WTC11 (cell line): ENCODE measurements at regions not wholly inside any gene's neighbourhood (a gene's known extent, or its start where the extent isn't known, plus 50 kb on each side); places are given as distances from the start of the nearest gene placed in this dataset.

Experiments used
- ATAC-seq: fragments of 200-7000 bp; cut with Tn5 transposase; 2 replicates; pipeline ENCODE4 v1.10.0; 2021; ENCODE audit warnings: mild to moderate bottlenecking, moderate library complexity
- CTCF ChIA-PET: fragments of 300-600 bp; sonication (Branson Sonifier 250); formaldehyde crosslinking; loops from one replicate; lab custom pipeline; 2021; ENCODE audit warnings: antibody characterized with exemption; lab: Charles Lee
- POLR2A ChIA-PET: fragments of 350-600 bp; sonication (Branson Sonifier 250); formaldehyde crosslinking; loops from one replicate; lab custom pipeline; 2021; ENCODE audit warnings: antibody characterized with exemption; lab: Charles Lee
- DNase-seq: peaks from one replicate; pipeline ENCODE4 v3.0.0; 2021; ENCODE audit warnings: low spot score
- H3K27ac Mint-ChIP-seq: 2 replicates; pipeline ENCODE4 v1.8.0; 2021; ENCODE audit warnings: mixed read lengths
- H3K27me3 Mint-ChIP-seq: 2 replicates; pipeline ENCODE4 v1.8.0; 2021; ENCODE audit warnings: low read depth, mild to moderate bottlenecking, moderate library complexity, mixed read lengths
- H3K36me3 Mint-ChIP-seq: 2 replicates; pipeline ENCODE4 v1.8.0; 2021; ENCODE audit warnings: mixed read lengths
- H3K4me1 Mint-ChIP-seq: 2 replicates; pipeline ENCODE4 v1.8.0; 2022; ENCODE audit warnings: mixed read lengths
- H3K4me3 Mint-ChIP-seq: 2 replicates; pipeline ENCODE4 v1.8.0; 2021; ENCODE audit warnings: mild to moderate bottlenecking, moderate library complexity, mixed read lengths
- H3K9me3 Mint-ChIP-seq: 2 replicates; pipeline ENCODE4 v1.8.0; 2021; ENCODE audit warnings: mixed read lengths
- AFF4 ChIP-seq: sonication (generic); formaldehyde crosslinking; IDR thresholded peaks from 2 replicates; pipeline ENCODE4 v1.8.1; 2023; ENCODE audit warnings: mild to moderate bottlenecking, missing genetic modification reagents, borderline replicate concordance
- CBFB ChIP-seq: sonication (generic); formaldehyde crosslinking; IDR thresholded peaks from 2 replicates; pipeline ENCODE4 v1.8.1; 2022; ENCODE audit warnings: mild to moderate bottlenecking, low read depth, missing genetic modification reagents
- GABPB1 ChIP-seq: sonication (generic); formaldehyde crosslinking; IDR thresholded peaks from 2 replicates; pipeline ENCODE4 v1.8.1; 2023; ENCODE audit warnings: mild to moderate bottlenecking, missing genetic modification reagents
- GTF2I ChIP-seq: fragments of 250-450 bp; sonication (Bioruptor Pico); conservative IDR thresholded peaks from 2 replicates; pipeline ENCODE4 v1.4.0; 2021; ENCODE audit warnings: mild to moderate bottlenecking
- IRF1 ChIP-seq: sonication (generic); formaldehyde crosslinking; IDR thresholded peaks from 2 replicates; pipeline ENCODE4 v1.8.0; 2023; ENCODE audit warnings: missing genetic modification reagents
- JAZF1 ChIP-seq: fragments of 250-450 bp; sonication (Bioruptor Pico); IDR thresholded peaks from 2 replicates; pipeline ENCODE4 v1.9.0; 2021; ENCODE audit warnings: moderate library complexity, mild to moderate bottlenecking, inconsistent platforms
- NR3C1 ChIP-seq: sonication (generic); formaldehyde crosslinking; conservative IDR thresholded peaks from 2 replicates; pipeline ENCODE4 v1.8.1; 2023; ENCODE audit warnings: low read depth, mild to moderate bottlenecking, missing genetic modification reagents
- OVOL2 ChIP-seq: fragments of 250-450 bp; sonication (Bioruptor Pico); IDR thresholded peaks from 2 replicates; pipeline ENCODE4 v1.9.0; 2021; ENCODE audit warnings: mild to moderate bottlenecking, borderline replicate concordance
- PRDM15 ChIP-seq: sonication (generic); formaldehyde crosslinking; IDR thresholded peaks from 2 replicates; pipeline ENCODE4 v1.8.0; 2022; ENCODE audit warnings: missing genetic modification reagents
- PRRX2 ChIP-seq: fragments of 250-450 bp; sonication (Bioruptor Pico); IDR thresholded peaks from 2 replicates; pipeline ENCODE4 v1.8.0; 2021; ENCODE audit warnings: mild to moderate bottlenecking
- RELA ChIP-seq: sonication (generic); formaldehyde crosslinking; IDR thresholded peaks from 2 replicates; pipeline ENCODE4 v1.8.1; 2022; ENCODE audit warnings: missing genetic modification reagents, mild to moderate bottlenecking, borderline replicate concordance
- TEAD4 ChIP-seq: sonication (generic); formaldehyde crosslinking; IDR thresholded peaks from 2 replicates; pipeline ENCODE4 v1.8.0; 2022; ENCODE audit warnings: mild to moderate bottlenecking, missing genetic modification reagents
- ZBTB43 ChIP-seq: sonication (generic); formaldehyde crosslinking; IDR thresholded peaks from 2 replicates; pipeline ENCODE4 v1.8.1; 2023; ENCODE audit warnings: mild to moderate bottlenecking, missing genetic modification reagents
- ZNF219 ChIP-seq: sonication (generic); formaldehyde crosslinking; IDR thresholded peaks from 2 replicates; pipeline ENCODE4 v1.8.0; 2023; ENCODE audit warnings: missing genetic modification reagents, mild to moderate bottlenecking, borderline replicate concordance
- ZNF423 ChIP-seq: fragments of 250-450 bp; sonication (Bioruptor Pico); IDR thresholded peaks from 2 replicates; pipeline ENCODE4 v2.1.2; 2022; ENCODE audit warnings: mild to moderate bottlenecking, moderate library complexity
- TF ChIP-seq, protein P1 (sequence below): sonication (generic); formaldehyde crosslinking; IDR thresholded peaks from 2 replicates; pipeline ENCODE4 v1.8.0; 2022; ENCODE audit warnings: mild to moderate bottlenecking, missing genetic modification reagents
- TF ChIP-seq, protein P2 (sequence below): fragments of 250-450 bp; sonication (Bioruptor Pico); conservative IDR thresholded peaks from 2 replicates; pipeline ENCODE4 v1.9.0; 2021; ENCODE audit warnings: mild to moderate bottlenecking

- H3K36me3 Mint-ChIP-seq, result no peaks in the 10 kb centered on the region
- ChIA-PET CTCF (no interaction called here), POLR2A (no interaction called here)
- H3K4me1 Mint-ChIP-seq, result peaks cover 19% of the 10 kb centered on the region
- H3K27me3 Mint-ChIP-seq, result no peaks in the 10 kb centered on the region; the same call in 1 of the 2 replicates
- H3K9me3 Mint-ChIP-seq, result peaks cover 6% of the 10 kb centered on the region; the same call in 1 of the 2 replicates
- ATAC-seq, result no peak
- H3K4me3 Mint-ChIP-seq, result no peak overlapping the region
- DNase-seq, result no peak
- no peak for TF ChIP-seq JAZF1 (CRISPR knock-in tag)
- TF ChIP-seq ZBTB43 (CRISPR knock-in tag), result no peak
- no peak for TF ChIP-seq ZNF423 (CRISPR knock-in tag)
- TF ChIP-seq PRRX2 (CRISPR knock-in tag), result no peak
- TF ChIP-seq NR3C1, result no peak
- no peak overlapping the region for H3K27ac Mint-ChIP-seq
These were observed 84.4 kb upstream of the ID4 start for GRCh38 chr6:19752746-19753145.

DNA sequence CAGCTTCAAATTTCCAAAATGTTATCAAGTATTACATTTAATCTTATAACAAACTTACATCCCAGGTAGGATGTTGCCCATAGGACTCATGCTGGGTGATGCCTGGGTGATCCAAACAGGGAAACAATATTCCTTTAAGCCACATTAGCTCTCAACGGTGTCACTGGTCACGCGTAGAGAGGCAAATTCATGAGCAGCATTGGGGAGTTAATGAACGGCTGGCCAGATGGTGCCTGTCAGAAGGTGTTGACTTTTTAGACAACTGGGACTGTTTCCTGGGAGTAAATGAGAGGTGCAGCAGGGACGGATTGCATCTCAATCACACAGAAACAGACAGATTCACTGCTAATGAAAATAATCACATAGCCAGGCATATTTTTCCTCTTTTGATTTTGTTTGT, 83.3 kb upstream of the ID4 start:
- no peaks in the 10 kb centered on the region; the same call in 1 of the 2 replicates for H3K27me3 Mint-ChIP-seq
- ChIA-PET CTCF (no interaction called here), POLR2A (no interaction called here)
- H3K27ac Mint-ChIP-seq, result no peak overlapping the region
- DNase-seq, result no peak
- H3K4me1 Mint-ChIP-seq, result peaks cover 20% of the 10 kb centered on the region
- H3K9me3 Mint-ChIP-seq, result peaks cover 6% of the 10 kb centered on the region; the same call in 1 of the 2 replicates
- ATAC-seq, result no peak
- no peak overlapping the region for H3K4me3 Mint-ChIP-seq
- no peaks in the 10 kb centered on the region for H3K36me3 Mint-ChIP-seq
- TF ChIP-seq, protein P1, sequence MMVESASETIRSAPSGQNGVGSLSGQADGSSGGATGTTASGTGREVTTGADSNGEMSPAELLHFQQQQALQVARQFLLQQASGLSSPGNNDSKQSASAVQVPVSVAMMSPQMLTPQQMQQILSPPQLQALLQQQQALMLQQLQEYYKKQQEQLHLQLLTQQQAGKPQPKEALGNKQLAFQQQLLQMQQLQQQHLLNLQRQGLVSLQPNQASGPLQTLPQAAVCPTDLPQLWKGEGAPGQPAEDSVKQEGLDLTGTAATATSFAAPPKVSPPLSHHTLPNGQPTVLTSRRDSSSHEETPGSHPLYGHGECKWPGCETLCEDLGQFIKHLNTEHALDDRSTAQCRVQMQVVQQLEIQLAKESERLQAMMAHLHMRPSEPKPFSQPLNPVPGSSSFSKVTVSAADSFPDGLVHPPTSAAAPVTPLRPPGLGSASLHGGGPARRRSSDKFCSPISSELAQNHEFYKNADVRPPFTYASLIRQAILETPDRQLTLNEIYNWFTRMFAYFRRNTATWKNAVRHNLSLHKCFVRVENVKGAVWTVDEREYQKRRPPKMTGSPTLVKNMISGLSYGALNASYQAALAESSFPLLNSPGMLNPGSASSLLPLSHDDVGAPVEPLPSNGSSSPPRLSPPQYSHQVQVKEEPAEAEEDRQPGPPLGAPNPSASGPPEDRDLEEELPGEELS, result no peak
- TF ChIP-seq TEAD4 (CRISPR knock-in tag), result no peak
- no peak for TF ChIP-seq CBFB (CRISPR knock-in tag)
- no peak for TF ChIP-seq OVOL2
- no peak for TF ChIP-seq GTF2I (CRISPR knock-in tag)
- no peak for TF ChIP-seq GABPB1
- no peak for TF ChIP-seq ZNF219 (CRISPR knock-in tag)
- no peak for TF ChIP-seq AFF4
- no peak for TF ChIP-seq PRDM15 (CRISPR knock-in tag)
- no peak for TF ChIP-seq RELA
- TF ChIP-seq IRF1 (CRISPR knock-in tag), result no peak
- TF ChIP-seq, protein P2, sequence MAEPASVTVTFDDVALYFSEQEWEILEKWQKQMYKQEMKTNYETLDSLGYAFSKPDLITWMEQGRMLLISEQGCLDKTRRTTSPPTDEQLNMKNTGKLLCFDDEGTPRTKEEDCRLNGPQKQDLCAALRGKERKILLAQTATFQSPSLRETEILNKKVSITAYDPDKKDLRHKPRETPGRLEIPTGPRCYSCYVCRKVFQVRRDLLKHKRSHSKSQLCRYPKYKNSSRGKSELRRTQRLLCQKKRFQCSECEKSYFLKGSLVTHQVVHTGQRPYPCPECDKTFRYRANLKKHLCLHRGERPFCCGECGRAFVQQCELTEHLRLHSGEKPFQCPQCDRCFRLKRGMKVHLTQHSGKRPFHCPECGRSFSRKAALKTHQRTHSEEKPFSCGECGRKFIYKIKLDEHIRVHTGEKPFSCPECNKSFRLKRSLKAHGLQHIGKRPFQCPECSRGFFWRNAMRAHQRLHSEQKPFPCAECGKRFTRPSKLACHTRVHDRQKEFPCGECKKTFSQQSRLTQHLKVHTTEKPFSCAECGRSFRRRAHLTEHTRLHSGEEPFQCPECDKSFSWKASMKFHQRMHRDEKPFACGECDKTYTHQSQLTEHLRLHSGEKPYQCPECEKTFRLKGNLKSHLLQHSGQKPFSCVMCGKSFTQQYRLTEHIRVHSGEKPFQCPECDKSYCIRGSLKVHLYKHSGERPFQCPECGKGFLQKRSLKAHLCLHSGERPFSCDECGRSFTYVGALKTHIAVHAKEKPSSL, result no peak
